DMS153 (cell line): ENCODE measurements at regions not wholly inside any gene's neighbourhood (a gene's known extent, or its start where the extent isn't known, plus 50 kb on each side); places are given as distances from the start of the nearest gene placed in this dataset.
A peak's percentile ranks its signal among the peaks of the same experiment; 100 is the strongest.

Experiments used
- DNase-seq: peaks from one replicate; lab custom pipeline; 2025; lab: John Stamatoyannopoulos, UW

- DNase-seq, result no peak
Measured at GRCh38 chr17:79169861-79170260, 95.2 kb downstream of the ENGASE start.

DNA sequence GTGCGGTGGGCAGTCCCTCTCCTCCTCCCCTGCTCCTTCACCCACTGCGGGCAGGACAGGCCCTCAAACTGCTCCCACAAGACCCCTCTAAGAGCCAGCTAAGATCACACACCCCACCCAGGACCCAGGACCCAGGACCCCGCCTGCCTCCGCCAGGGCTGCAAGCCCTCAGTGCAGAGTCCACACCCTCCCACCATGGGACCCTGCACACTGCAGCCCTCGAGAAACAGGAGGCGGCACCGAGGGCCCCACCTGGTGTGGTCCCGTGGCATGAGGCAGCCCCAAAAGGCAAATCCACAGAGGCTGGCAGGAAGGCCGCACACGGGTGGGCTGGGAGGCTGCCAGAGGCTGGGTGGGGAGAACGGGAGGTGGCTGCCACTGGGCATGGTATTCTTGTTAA is 94.7 kb downstream of the ENGASE start:
- no peak for DNase-seq

- no peak for DNase-seq
Measured at GRCh38 chr17:79168486-79169055, 93.9 kb downstream of the ENGASE start.

DNA sequence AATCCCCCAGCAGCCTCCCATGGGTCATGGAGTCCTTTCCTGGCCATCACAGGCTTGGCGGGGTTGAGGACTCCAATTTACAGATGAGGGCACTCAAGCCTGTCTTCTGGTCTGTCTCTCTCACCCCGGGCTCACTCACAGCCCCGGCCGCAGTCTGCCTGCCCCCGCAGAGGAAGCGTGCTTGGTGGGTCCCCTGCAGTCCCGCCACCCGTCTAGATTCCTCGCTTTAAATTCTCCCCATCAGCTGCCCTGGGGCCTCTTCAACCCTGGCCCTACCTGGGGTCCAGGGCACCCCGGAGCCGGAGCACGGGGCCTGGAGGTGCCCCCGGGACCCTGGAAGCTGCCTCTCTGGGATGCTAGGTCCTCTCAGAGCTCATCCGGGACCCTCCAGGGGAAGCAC is 92.9 kb downstream of the ENGASE start:
- no peak for DNase-seq

DNA sequence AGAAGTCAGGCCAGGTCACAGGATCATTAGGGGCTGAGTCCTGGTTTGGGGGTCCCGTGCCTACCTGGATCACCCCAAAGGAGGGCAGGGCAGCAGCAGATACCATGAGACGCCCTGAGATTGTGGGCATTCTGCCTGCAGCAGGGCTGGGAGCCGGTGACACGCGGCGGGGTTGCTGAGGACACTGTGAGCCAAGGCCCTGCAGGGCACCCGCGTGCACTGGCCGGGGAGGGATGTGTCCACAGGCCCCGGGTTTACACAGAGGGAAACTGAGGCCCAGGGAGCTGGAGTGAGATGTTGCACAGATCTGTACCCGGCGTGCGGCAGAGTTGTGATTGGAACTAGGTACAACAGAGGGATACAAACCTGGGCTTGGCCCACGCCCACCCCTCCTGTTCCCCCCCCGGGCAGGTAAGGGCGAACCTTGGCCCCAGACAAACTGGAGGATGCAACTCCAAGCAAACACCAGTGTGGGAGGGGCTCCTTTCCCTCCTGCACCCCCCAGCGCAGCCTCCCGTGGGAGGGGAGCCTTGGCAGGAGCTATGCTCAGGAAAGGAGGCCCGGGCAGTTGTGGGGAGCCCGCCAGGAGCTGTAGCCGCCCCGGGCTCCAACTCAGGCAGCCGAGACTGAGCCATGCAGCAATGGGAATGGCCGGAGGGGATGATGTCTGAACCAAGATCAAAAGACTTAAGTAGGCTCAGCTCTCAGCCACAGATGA is 91.3 kb downstream of the ENGASE start:
- no peak for DNase-seq

DNA sequence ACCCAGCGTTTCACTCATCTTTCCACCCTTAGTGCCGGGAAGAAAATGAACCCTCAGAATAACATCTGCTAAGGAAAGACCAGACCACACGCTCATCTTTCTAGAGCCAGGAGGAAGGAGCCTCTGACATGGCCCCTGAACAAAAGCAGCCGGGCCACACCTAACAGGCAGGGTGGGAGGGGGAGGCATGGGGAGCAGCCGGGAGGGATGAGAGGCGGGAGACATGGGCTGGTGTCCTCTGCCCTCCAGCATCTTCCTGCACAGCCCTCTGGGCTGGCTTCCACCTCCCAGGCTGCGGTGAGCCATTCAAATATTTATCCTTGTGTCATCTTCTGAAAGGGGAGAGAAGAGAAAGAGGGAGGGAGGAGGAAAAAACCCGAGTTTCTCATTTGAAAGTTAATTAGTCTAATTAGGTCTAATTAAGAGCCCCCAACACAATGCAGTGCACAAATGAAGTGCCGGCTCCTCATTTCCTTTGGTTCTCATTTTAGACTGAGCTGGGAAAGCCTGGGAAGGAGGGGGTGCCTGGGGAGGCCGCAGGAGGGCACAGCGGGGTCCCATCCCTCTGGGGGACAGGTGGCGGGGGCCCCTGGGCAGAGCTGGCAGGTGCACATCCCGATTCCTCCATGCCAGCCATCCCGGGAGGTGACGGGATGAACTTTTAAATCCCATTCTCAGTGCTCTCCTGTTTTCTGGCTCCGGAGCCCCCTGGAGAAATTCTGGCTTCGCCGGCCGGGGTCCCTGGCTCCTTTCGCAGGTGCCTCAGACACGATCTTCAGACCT is 90.5 kb downstream of the ENGASE start:
- DNase-seq, result peak; percentile 18

DNA sequence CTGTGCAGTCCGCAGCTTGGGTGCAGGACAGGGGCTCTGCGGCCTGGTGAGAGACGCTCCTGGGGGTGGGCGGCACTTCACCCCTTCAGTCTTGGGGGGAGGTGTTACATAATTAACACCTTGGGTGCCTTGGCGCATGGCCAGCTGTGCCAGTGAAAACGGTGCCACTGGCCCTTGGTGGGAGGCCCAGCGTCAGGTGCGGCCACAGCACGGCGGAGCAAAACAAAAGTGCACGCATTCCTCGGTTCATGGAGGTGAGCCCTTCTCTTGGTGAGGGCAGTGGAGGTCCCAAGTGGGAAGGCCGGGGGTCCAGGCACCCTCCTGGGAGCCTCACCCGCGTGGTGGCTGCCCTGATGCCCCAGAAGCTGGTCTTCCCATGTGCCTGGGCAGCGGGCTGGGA is 89.8 kb downstream of the ENGASE start:
- DNase-seq, result no peak

DNA sequence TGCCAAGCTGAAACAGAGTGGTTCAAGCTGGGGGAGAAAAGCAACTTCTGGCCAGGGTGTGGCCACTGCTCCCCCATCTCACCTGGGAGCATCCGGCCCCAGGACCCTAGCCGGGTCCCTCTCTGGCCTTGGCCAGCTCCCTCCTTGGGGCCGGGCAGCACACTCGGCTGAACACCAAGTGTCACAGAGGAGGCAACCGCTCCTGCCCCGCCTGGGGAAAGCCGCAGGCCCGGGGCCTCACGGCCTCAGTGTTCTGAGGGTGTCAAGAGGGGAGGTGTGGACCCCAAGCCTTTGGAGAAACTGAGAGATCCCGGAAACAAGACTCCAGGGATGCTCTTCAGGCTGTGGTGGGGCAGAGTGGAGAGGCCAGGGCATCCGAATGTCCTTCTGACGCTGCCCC is 88.4 kb downstream of the ENGASE start:
- no peak for DNase-seq

- no peak for DNase-seq
Measured at GRCh38 chr17:79162012-79162963, 87.7 kb downstream of the ENGASE start.

DNA sequence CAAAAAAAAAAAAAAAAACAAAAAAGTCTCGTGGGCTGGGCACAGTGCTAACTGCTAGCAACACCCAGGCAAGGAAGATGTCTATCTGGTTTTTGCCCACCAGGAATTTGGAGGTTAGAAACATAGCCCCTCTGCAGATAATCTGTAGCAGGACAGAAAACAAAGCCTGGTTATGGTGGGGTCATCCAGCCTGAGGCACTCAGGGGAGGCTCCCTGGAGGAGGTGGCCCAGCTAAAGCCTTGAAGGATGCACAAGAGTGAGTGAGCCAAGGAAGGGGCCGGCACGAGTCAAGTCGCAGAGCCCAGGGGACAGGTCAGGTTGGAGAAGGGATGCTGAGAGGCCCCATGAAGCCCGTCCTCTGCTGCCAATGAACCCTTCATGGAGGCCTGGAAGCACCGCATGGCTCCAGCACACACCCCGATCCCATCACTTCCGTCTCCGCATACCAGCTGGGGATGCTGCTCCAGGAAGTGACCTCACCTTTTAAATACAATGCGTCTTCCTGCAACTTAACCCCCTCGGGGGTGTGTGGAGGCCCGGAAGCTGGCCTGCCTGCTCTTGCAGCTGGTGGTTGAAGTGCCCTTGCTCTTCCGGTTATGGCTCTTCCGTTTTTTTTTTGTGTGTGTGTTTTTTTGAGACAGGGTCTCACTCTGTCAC is 86.5 kb downstream of the ENGASE start:
- DNase-seq, result peak; percentile 69

GRCh38 chr17:79159926-79160325 is 85.3 kb downstream of the ENGASE start:
- DNase-seq, result no peak

DNA sequence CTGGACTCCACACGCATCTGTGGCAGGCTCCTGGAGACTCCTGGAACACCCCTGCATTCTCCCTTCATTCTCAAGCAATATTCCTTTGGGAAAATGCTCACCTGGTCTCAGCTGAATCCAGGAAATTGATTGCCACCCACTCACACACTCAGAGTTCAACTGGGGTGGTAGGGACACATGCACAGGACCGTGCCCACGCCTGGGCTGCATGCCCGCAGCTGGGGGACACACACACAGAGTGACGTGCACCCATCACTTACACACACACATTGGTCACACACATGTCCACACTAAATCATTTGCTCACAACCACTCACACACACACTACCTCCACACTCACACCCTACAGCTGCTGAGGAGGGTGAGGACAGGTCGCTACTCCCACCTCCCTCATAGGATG is 84.8 kb downstream of the ENGASE start:
- DNase-seq, result no peak

GRCh38 chr17:79156463-79157095 is 82.0 kb downstream of the ENGASE start:
- no peak for DNase-seq

GRCh38 chr17:79155701-79156100 is 81.1 kb downstream of the ENGASE start:
- DNase-seq, result no peak

DNA sequence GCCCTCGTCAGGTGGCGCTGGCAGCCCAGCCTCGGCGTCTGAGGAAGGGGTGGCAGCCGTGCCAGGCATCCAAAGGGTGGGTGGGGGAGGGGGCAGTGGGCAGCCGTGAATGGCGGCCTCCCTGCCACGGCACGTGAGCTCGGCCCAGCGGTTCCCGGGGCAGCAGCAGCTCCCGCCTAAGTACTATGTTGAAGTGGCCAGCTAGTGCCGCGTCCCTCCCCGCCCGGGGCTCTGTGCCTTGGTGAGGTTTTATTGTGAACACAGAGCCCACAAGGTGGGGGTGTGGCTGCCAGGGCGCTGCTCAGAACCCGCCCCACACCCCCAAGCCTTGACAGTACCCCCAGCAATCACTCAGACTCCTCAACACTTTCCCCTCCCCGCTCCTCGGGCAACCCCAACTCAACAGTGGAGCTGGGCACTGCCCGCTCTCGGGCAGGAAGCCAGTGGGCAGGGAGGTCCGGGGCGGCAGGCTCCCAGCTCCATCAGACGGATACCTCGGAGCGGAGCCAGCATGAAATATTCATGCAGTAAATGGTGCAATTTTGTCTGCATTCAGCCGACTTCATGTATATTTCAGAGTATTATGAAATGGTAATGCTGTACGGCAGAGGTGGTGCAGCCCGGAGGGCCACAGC is 80.4 kb downstream of the ENGASE start:
- no peak for DNase-seq

GRCh38 chr17:79154446-79154845 is 79.8 kb downstream of the ENGASE start:
- no peak for DNase-seq

- DNase-seq, result no peak
Measured at GRCh38 chr17:79153367-79154130, 78.9 kb downstream of the ENGASE start.

- no peak for DNase-seq
Measured at GRCh38 chr17:79152636-79153035, 78.0 kb downstream of the ENGASE start.

- no peak for DNase-seq
Measured at GRCh38 chr17:79152110-79152509, 77.5 kb downstream of the ENGASE start.

DNA sequence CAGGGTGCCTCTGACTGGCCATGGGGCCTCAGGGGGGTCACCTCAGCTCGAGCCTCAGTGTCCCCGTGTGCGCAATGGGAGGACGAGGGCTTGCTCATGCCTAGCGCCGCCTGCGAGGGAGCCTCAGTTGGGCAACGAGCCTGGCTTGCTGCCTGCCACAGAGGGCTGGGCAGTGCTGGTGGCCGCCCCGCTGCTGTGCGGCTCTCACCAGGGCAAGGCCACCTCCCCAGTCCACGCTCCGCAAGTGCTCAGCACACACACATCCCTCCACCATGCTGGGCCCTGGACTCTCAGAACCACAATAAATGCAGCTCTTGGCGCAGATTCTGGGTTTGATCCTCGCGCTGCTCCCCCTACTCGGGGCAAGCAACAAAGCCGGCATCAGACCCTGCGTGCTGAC is 76.2 kb downstream of the ENGASE start:
- no peak for DNase-seq
